ENCODE measurements at regions not wholly inside any gene's neighbourhood (a gene's known extent, or its start where the extent isn't known, plus 50 kb on each side); places are given as distances from the start of the nearest gene placed in this dataset.

- no peak for DNase-seq
Measured at GRCh38 chr3:40827942-40828688, 303.4 kb downstream of the ZNF621 start.

- DNase-seq, result no peak
Measured at GRCh38 chr3:40828741-40829415, 304.1 kb downstream of the ZNF621 start.

- DNase-seq, result no peak
Measured at GRCh38 chr3:40829876-40830275, 305.1 kb downstream of the ZNF621 start.

DNA sequence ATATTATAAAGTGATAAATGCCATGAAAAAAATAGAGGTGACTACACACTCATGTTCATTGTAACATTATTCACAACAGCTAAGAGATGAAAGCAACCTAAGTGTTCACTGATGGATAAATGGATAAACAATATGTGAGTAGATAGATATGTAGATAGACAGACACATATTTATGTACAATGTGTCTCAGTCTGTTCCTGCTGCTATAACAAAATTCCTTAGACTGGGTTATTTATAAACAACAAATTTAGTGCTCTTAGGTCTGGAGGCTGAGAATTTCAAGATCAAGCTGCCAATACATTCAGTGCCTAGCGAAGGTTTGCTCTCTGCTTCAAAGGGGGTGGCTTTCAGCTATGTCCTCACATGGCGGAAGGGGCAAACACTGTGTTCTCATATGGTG lies 312.5 kb downstream of the ZNF621 start:
- DNase-seq, result no peak

GRCh38 chr3:40841131-40841530 lies 316.4 kb downstream of the ZNF621 start:
- DNase-seq, result no peak

DNA sequence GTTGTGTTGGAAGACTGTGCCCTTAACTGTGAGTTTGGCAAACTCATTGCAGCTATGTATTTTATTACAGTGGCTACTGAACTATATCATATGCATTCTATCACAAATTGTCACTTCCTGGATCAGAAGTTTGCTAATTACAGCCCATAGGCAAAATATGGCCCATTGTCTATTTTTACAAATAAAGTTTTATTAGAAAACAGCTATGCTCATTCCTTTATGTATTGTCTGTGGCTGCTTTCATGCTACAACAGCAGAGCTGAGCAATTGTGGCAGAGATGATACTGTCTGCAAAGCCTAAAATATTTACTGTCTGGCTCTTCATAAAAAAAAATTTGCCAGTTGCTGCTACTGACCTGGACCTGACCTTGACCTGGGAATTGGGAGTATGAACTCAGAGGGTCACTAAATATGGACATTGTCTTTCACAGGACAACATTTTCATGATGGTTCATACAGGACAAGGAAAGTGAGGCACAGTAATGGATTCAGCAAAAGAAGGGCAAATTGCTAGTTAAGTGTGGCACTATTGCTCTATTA lies 316.9 kb downstream of the ZNF621 start:
- DNase-seq, result no peak

DNA sequence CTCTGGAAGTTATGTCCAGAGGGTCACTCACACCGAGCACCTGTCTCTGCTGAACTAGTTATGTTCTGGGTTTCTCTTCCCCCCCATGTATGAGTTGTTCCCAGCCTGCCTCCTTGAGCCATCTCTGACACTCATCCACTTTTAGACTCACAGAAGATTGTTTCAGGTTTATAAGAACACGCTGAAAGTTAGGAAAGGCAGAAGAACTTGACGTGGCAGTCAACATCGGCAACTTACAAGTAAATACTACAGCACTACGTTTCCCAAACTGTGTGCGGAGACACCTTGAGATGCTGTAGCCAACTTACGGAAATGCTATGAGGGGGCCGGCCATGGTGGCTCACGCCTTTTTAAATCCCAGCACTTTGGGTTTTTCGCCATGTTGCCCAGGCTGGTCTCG lies 318.0 kb downstream of the ZNF621 start:
- no peak for DNase-seq

- no peak for DNase-seq
Measured at GRCh38 chr3:40843208-40843624, 318.5 kb downstream of the ZNF621 start.

DNA sequence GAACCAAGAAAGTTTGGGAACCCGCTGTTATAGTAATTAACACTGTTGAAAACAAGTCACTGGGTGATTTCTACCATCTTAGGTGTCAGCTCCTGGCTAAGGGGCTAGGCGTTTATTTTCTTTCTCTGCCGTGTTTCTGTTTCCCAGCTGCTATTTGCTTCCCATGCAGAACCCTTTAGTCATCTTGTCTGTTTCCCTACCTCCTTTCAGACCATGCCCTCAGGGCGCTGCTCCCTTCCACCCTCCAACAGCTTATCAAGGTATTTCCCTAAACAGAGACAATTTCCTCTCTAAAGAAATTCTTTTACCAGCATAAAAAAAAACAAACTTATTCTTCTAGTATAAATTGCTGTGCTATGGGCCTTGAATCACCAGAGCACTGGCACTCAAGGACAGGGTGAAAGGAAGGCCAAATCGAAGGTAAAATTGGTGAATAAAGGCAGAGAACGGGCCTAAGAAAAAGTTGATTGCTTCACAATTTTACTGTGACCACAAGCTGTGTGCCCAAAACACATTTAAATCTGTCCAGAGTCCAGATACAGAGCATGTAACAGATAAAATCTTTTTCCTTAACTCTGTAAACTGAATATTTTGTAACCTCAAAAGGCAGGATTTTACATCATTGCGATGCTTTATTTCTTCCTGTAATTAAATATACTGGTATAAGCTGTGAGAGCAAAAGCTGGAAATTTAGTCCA lies 319.2 kb downstream of the ZNF621 start:
- DNase-seq, result no peak

GRCh38 chr3:40844896-40845295 lies 320.1 kb downstream of the ZNF621 start:
- DNase-seq, result no peak

DNA sequence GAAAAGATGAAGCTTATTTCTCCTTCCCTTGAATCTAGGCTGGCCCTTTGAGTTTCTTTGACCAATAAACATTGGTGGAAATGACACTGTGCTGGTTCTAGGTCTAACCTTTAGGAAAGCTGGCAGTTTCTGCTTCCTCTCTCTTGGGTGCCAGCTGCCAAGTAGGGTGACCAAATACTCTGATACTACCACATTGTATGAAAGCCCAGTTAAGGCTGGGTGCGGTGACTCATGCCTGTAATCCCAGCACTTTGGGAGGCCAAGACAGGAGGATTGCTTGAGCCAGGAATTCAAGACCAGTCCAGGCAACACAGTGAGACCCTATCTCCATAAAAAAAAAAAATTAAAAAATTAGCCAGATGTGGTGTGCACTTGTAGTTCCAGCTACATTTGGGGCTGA lies 320.7 kb downstream of the ZNF621 start:
- DNase-seq, result no peak

GRCh38 chr3:40845916-40846315 lies 321.2 kb downstream of the ZNF621 start:
- DNase-seq, result no peak

- DNase-seq, result no peak
Measured at GRCh38 chr3:40846451-40846850, 321.7 kb downstream of the ZNF621 start.

DNA sequence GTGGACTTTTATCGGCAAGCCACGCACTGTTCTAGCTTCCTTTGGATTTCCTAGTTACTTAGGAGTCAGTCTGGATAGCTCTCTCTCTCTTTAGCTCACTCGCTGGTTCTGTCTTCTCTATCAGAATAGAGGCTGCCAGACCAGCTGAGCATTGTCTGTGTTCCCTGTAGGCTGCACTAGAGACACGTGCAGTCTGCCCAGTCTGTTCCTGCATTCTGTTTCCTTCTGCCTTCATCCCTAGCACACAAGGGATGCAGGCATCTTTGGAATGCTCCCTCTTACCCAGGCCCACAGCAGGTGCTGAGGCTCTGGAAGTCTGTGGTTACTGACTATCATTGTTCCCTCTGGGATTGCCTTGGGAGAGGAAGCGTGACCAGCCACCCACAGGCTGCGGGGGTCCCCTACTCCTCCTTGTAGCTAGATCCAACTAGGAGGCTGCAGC lies 322.8 kb downstream of the ZNF621 start:
- no peak for DNase-seq

DNA sequence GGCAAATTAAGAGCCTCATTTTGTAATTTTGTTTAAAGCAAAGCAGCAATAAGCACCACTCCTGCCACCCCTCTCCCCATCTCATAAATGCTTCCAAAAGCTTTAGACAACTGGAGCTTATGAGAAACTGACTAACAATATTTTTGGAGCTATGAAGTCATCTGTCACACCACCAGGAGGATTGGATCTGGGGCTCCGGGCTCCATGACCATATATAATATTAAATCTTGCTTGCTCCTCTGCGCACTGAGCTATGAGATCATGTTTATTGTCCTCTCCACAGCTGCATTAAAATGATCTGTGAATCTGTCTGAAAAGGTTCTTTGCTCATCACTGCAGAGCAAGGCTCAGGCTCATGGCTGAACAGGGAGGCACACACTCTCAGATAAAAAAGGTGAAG lies 323.7 kb downstream of the ZNF621 start:
- no peak for DNase-seq

DNA sequence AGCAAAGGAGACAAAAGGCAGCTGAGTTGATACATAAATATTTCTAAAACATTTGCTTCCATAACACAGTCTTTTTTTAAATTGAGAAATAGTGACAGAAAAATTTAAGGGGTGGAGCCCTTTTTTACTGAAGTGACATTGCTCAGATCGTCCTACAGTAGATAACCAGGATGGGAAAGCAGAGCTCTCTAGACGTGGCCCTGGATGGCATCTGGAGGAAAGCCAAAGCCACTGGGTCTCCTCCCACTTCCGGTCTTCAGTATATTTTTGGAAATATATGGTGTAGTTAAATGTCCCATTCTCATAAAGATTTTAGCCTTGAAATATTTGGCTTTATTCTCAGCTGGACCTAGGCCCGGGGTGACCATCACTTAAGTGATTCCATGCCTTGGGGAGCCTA lies 326.1 kb downstream of the ZNF621 start:
- no peak for DNase-seq

- DNase-seq, result no peak
Measured at GRCh38 chr3:40851836-40852235, 327.1 kb downstream of the ZNF621 start.

- DNase-seq, result no peak
Measured at GRCh38 chr3:40852712-40853111, 328.0 kb downstream of the ZNF621 start.

DNA sequence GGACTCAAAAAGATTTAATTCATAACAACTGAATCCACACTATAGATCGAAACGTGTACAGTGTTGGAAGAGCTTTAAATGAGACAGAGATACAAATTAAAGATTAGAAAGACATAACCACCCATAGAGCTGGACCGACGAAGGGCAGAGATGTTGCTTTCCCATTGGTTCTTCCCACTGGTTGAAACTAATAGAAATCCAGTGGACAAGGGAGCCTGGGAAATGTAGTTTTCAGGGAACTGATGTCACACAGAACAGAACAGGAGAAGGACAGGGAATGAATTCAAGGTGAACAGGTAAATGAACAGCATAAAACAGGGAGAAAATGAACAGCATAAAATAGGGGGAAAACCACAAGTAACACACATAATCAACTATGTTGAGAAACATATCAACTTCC lies 328.7 kb downstream of the ZNF621 start:
- DNase-seq, result no peak

GRCh38 chr3:40855871-40856270 lies 331.1 kb downstream of the ZNF621 start:
- no peak for DNase-seq

DNA sequence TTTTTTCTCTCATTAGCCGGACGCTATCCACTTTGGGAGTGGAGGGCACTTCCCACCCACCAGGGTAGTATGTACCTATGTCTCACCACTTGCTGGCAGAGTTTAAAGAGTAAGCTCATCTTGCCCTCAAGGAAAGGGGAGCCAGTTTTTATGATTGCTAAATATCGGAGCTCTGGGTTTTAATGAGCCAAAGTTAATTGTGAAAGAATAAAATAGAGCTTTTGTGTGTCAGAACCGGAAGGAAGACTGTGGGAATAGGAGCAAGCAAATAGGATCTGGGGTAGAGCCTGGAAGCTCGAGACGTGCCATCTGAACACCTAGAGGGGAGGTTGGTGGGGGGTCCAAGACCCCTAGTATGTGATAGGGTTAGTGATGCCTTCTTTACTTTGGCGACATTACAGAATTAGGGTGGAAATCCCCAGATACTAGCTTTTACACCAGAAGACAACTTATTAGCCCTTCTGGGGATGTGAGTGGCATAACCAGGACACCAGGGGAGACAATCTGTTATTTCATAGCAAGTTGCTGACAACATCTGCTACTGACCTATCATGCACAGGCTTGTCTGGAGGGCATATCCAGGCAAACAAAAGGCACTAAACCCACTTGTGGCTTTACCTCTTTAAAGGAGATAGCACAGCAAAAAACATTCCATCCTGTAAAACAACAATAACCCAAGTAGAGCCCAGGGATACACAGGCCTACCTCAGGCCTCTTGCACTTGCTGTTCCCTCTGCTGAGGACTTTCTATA lies 333.8 kb downstream of the ZNF621 start:
- DNase-seq, result no peak

GRCh38 chr3:40862946-40863345 lies 336.4 kb upstream of the CTNNB1 start:
- DNase-seq, result no peak

All from stimulated activated CD4-positive, alpha-beta T cell treated with anti-CD3 and anti-CD28 coated beads, Interleukin-1b, Interleukin-23, amount 100 ng/mL, for 48 hours (primary cell).